ENCODE measurements at regions not wholly inside any gene's neighbourhood (a gene's known extent, or its start where the extent isn't known, plus 50 kb on each side); places are given as distances from the start of the nearest gene placed in this dataset.
"Not testable (repeated sequence)": the region's sequence is repeated elsewhere in the genome, so short reads cannot be mapped to it uniquely, and the experiment has no call there.

- DNase-seq, result no peak
These were observed 859.0 kb upstream of the SPRY2 start for GRCh38 chr13:81199956-81200355.

GRCh38 chr13:81197966-81198365 is 857.0 kb upstream of the SPRY2 start:
- no peak for DNase-seq

- no peak for DNase-seq
These were observed 856.6 kb upstream of the SPRY2 start for GRCh38 chr13:81197483-81197882.

- DNase-seq, result no peak
These were observed 853.4 kb upstream of the SPRY2 start for GRCh38 chr13:81194362-81194761.

- DNase-seq, result no peak
These were observed 843.8 kb upstream of the SPRY2 start for GRCh38 chr13:81184556-81185265.

GRCh38 chr13:81172603-81173002 is 831.7 kb upstream of the SPRY2 start:
- no peak for DNase-seq

GRCh38 chr13:81171065-81171647 is 830.2 kb upstream of the SPRY2 start:
- no peak for DNase-seq

- DNase-seq, result not testable (repeated sequence)
These were observed 822.9 kb upstream of the SPRY2 start for GRCh38 chr13:81163823-81164222.

GRCh38 chr13:81153478-81153877 is 812.6 kb upstream of the SPRY2 start:
- DNase-seq, result no peak

GRCh38 chr13:81148822-81149221 is 807.9 kb upstream of the SPRY2 start:
- DNase-seq, result no peak

GRCh38 chr13:81146576-81146975 is 805.6 kb upstream of the SPRY2 start:
- not testable (repeated sequence) for DNase-seq

- DNase-seq, result no peak
These were observed 801.5 kb upstream of the SPRY2 start for GRCh38 chr13:81142306-81142999.

- DNase-seq, result no peak
These were observed 799.7 kb upstream of the SPRY2 start for GRCh38 chr13:81140675-81141074.

- no peak for DNase-seq
These were observed 799.1 kb upstream of the SPRY2 start for GRCh38 chr13:81139987-81140386.

GRCh38 chr13:81138353-81138980 is 797.5 kb upstream of the SPRY2 start:
- no peak for DNase-seq

GRCh38 chr13:81133066-81133465 is 792.1 kb upstream of the SPRY2 start:
- DNase-seq, result no peak

GRCh38 chr13:81117416-81117815 is 776.5 kb upstream of the SPRY2 start:
- DNase-seq, result no peak

- DNase-seq, result no peak
These were observed 775.7 kb upstream of the SPRY2 start for GRCh38 chr13:81116461-81117282.

- no peak for DNase-seq
These were observed 768.1 kb upstream of the SPRY2 start for GRCh38 chr13:81109026-81109425.

- DNase-seq, result no peak
These were observed 765.4 kb upstream of the SPRY2 start for GRCh38 chr13:81106348-81106747.

- DNase-seq, result no peak
These were observed 763.2 kb upstream of the SPRY2 start for GRCh38 chr13:81104035-81104715.

All from nucleus accumbens (tissue), 56 donors.